PC-9 (cell line): ENCODE measurements at regions not wholly inside any gene's neighbourhood (a gene's known extent, or its start where the extent isn't known, plus 50 kb on each side); places are given as distances from the start of the nearest gene placed in this dataset.

ENCODE experiments used
- EZH2 ChIP-seq: fragments of 200-600 bp; sonication (generic); IDR thresholded peaks from 2 replicates; pipeline ENCODE4 v1.8.0; 2017; ENCODE audit warnings: antibody characterized with exemption, low read depth
- TF ChIP-seq, protein P1 (sequence below): fragments of 200-600 bp; sonication (generic); conservative IDR thresholded peaks from 2 replicates; pipeline ENCODE4 v1.6.1; 2017; ENCODE audit warnings: mixed run types, antibody characterized with exemption, mild to moderate bottlenecking, moderate library complexity

DNA sequence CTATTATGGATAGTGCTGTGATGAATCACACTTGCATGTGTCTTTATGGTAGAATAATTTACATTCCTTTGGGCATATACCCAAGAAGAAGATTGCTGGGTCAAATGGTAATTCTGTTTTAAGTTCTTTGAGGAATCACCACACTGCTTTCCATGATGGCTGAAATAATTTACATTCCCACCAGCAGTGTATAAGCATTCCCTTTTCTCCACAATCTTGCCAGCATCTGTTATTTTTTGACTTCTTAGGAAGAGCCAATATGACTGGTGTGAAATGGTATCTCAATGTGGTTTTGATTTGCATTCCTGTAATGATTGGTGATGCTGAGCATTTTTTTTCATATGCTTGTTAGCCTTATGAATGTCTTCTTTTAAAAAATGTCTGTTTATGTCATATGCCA is 1120.2 kb downstream of the ARAP2 start:
- TF ChIP-seq, protein P1, sequence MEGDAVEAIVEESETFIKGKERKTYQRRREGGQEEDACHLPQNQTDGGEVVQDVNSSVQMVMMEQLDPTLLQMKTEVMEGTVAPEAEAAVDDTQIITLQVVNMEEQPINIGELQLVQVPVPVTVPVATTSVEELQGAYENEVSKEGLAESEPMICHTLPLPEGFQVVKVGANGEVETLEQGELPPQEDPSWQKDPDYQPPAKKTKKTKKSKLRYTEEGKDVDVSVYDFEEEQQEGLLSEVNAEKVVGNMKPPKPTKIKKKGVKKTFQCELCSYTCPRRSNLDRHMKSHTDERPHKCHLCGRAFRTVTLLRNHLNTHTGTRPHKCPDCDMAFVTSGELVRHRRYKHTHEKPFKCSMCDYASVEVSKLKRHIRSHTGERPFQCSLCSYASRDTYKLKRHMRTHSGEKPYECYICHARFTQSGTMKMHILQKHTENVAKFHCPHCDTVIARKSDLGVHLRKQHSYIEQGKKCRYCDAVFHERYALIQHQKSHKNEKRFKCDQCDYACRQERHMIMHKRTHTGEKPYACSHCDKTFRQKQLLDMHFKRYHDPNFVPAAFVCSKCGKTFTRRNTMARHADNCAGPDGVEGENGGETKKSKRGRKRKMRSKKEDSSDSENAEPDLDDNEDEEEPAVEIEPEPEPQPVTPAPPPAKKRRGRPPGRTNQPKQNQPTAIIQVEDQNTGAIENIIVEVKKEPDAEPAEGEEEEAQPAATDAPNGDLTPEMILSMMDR: no peak
- TF ChIP-seq EZH2: no peak
